HL-60 (cell line): ENCODE measurements at regions not wholly inside any gene's neighbourhood (a gene's known extent, or its start where the extent isn't known, plus 50 kb on each side); places are given as distances from the start of the nearest gene placed in this dataset.

ENCODE experiments used
- DNase-seq, 2 experiments: peaks; one replicate each; pipeline ENCODE4 v3.0.0-alpha.2; 2010 to 2020; ENCODE audit warnings: low read depth in 1 of 2, low spot score in 1 of 2
- H3K27ac ChIP-seq: fragments of 250-450 bp; sonication (Bioruptor Pico); replicated peaks from 2 replicates; pipeline ENCODE4 v1.5.1; 2020; ENCODE audit warnings: mild to moderate bottlenecking, moderate library complexity
- H3K27me3 ChIP-seq: fragments of 250-450 bp; sonication (Bioruptor Pico); 2 replicates; pipeline ENCODE4 v1.5.1; 2021; ENCODE audit warnings: mild to moderate bottlenecking, moderate library complexity; ENCODE audit not compliant: insufficient read depth, poor library complexity, severe bottlenecking
- H3K4me3 ChIP-seq: replicated peaks from 2 replicates; pipeline ENCODE4 v1.5.1; 2011; ENCODE audit warnings: mild to moderate bottlenecking, control low read depth, low read length; ENCODE audit not compliant: insufficient read depth
- CTCF ChIP-seq: IDR thresholded peaks from one replicate; pipeline ENCODE4 v1.5.1; 2011; ENCODE audit warnings: low read length, control low read depth, inconsistent platforms; ENCODE audit not compliant: insufficient read depth
- GABPA ChIP-seq: IDR thresholded peaks from 2 replicates; pipeline ENCODE4 v1.6.1; 2012; ENCODE audit warnings: low read depth
- POLR2AphosphoS5 ChIP-seq: IDR thresholded peaks from 2 replicates; pipeline ENCODE4 v1.6.1; 2012; ENCODE audit warnings: low read depth
- REST ChIP-seq: IDR thresholded peaks from 2 replicates; pipeline ENCODE4 v1.6.1; 2012; ENCODE audit warnings: low read depth; ENCODE audit not compliant: insufficient replicate concordance
- SPI1 ChIP-seq: IDR thresholded peaks from 2 replicates; pipeline ENCODE4 v1.6.1; 2012; ENCODE audit warnings: low read depth, mild to moderate bottlenecking, borderline replicate concordance

- no peak overlapping the region for H3K4me3 ChIP-seq
- TF ChIP-seq SPI1 (no peak), POLR2AphosphoS5 (no peak), GABPA (no peak), CTCF (no peak), REST (no peak)
- H3K27me3 ChIP-seq = no peaks in the 10 kb centered on the region
- no peak for DNase-seq
- H3K27ac ChIP-seq = no peak overlapping the region
These were observed 288.2 kb upstream of the CTSO start for GRCh38 chr4:156241896-156242295.

GRCh38 chr4:156238171-156238570 lies 284.5 kb upstream of the CTSO start:
- TF ChIP-seq GABPA = no peak
- no peak for TF ChIP-seq POLR2AphosphoS5
- no peak for TF ChIP-seq REST
- no peak for TF ChIP-seq CTCF
- TF ChIP-seq SPI1 = no peak
- no peak for DNase-seq
- H3K27ac ChIP-seq = no peak overlapping the region

GRCh38 chr4:156237231-156237630 lies 283.6 kb upstream of the CTSO start:
- DNase-seq = no peak
- no peak overlapping the region for H3K27ac ChIP-seq
- no peak overlapping the region for H3K4me3 ChIP-seq
- H3K27me3 ChIP-seq = no peaks in the 10 kb centered on the region
- TF ChIP-seq CTCF (no peak), GABPA (no peak), POLR2AphosphoS5 (no peak), SPI1 (no peak), REST (no peak)

More at GRCh38 chr4:156238171-156238570, 284.5 kb upstream of the CTSO start:
- no peak overlapping the region for H3K4me3 ChIP-seq
- no peaks in the 10 kb centered on the region for H3K27me3 ChIP-seq
